ENCODE measurements at regions not wholly inside any gene's neighbourhood (a gene's known extent, or its start where the extent isn't known, plus 50 kb on each side); places are given as distances from the start of the nearest gene placed in this dataset.

DNA sequence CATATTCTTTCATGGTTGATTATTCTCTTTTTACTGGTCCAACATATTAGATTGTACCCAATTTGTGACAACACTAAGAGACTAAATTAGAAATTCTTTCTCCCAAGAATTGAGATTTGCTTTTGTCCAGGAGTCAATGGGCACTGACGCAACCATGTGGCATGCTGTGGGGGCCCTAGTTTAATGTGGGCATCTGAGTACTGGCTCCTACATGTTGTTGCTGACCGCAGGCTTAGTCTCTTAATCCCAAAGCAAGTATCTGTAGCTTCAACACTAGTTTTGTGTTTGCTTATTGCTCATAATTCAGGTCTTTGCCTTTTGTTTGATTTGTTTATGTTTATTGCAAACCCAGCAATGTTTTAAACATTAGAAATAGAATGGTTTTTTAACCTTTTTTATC is 263.4 kb upstream of the NDST4 start:
- Histone ChIP-seq H3K9me3 (no peaks in the 10 kb centered on the region), H3K4me1 (ENCODE audit: control insufficient read depth in 1 of 2, insufficient read depth in 2 of 2, low read depth in 1 of 2, low read length in 1 of 2) (no peaks in the 10 kb centered on the region), H4K20me1 (ENCODE audit: insufficient read depth) (no peaks in the 10 kb centered on the region), H3K79me2 (ENCODE audit: insufficient read depth) (no peaks in the 10 kb centered on the region), H3K27me3 (ENCODE audit: insufficient read depth) (no peaks in the 10 kb centered on the region), H3K4me2 (no peak overlapping the region), H3K27ac (ENCODE audit: low read depth in 2 of 2, low read length in 1 of 2) (no peak overlapping the region), H3K36me3 (replicated peaks in 1 of 2; ENCODE audit: control insufficient read depth in 1 of 2, insufficient read depth in 2 of 2, low read length in 1 of 2) (no peaks in the 10 kb centered on the region), H3F3A (replicated peaks; ENCODE audit: insufficient read depth) (no peaks in the 10 kb centered on the region), H3K4me3 (ENCODE audit: low read depth in 2 of 2, low read length in 1 of 2) (no peak overlapping the region), H3K9me2 (no peaks in the 10 kb centered on the region), H2AFZ (ENCODE audit: low read depth) (no peak overlapping the region), H3K9ac (no peak overlapping the region)
- TF ChIP-seq FOSL2 (IDR thresholded peaks at IDR 0.05; ENCODE audit: borderline replicate concordance, low read depth) (no peak), YY1 (IDR thresholded peaks at IDR 0.05; ENCODE audit: low read depth) (no peak), TAF1 (IDR thresholded peaks at IDR 0.05; ENCODE audit: borderline replicate concordance, low read depth, low read length) (no peak), GABPA (IDR thresholded peaks at IDR 0.05; ENCODE audit: low read depth) (no peak), TEAD4 (IDR thresholded peaks at IDR 0.05; ENCODE audit: borderline replicate concordance, insufficient read depth) (no peak), CTCF (IDR thresholded peaks at IDR 0.05) (no peak), REST (IDR thresholded peaks at IDR 0.05; ENCODE audit: low read depth, low read length) (no peak), JUND (IDR thresholded peaks at IDR 0.05) (no peak), GATA2 (CRISPR knock-in tag; IDR thresholded peaks at IDR 0.05) (no peak)
- TF ChIP-seq, protein P1, sequence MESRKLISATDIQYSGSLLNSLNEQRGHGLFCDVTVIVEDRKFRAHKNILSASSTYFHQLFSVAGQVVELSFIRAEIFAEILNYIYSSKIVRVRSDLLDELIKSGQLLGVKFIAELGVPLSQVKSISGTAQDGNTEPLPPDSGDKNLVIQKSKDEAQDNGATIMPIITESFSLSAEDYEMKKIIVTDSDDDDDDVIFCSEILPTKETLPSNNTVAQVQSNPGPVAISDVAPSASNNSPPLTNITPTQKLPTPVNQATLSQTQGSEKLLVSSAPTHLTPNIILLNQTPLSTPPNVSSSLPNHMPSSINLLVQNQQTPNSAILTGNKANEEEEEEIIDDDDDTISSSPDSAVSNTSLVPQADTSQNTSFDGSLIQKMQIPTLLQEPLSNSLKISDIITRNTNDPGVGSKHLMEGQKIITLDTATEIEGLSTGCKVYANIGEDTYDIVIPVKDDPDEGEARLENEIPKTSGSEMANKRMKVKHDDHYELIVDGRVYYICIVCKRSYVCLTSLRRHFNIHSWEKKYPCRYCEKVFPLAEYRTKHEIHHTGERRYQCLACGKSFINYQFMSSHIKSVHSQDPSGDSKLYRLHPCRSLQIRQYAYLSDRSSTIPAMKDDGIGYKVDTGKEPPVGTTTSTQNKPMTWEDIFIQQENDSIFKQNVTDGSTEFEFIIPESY (IDR thresholded peaks at IDR 0.05; ENCODE audit: borderline replicate concordance, low read depth): no peak
- ChIA-PET POLR2A (no interaction called here), CTCF (no interaction called here)
- DNase-seq: no peak
- WGBS (ENCODE audit: low lambda C conversion rate): 24% methylated on average over 2 of the region's 2 CpGs

- no peaks in the 10 kb centered on the region for H4K20me1 ChIP-seq (ENCODE audit: insufficient read depth)
- H3F3A ChIP-seq (replicated peaks; ENCODE audit: insufficient read depth): no peaks in the 10 kb centered on the region
- no peaks in the 10 kb centered on the region for H3K36me3 ChIP-seq (replicated peaks in 1 of 2; ENCODE audit: control insufficient read depth in 1 of 2, insufficient read depth in 2 of 2, low read length in 1 of 2)
- whole genome bisulfite sequencing (ENCODE audit: low lambda C conversion rate): 56% methylated on average over 4 of the region's 4 CpGs
- CTCF ChIA-PET: no interaction called here
- H3K4me1 ChIP-seq (ENCODE audit: control insufficient read depth in 1 of 2, insufficient read depth in 2 of 2, low read depth in 1 of 2, low read length in 1 of 2): no peaks in the 10 kb centered on the region
- H2AFZ ChIP-seq (ENCODE audit: low read depth): no peak overlapping the region
- no peaks in the 10 kb centered on the region for H3K9me2 ChIP-seq
- no peak overlapping the region for H3K27ac ChIP-seq (ENCODE audit: low read depth in 2 of 2, low read length in 1 of 2)
- POLR2A ChIA-PET: no interaction called here
- no peak overlapping the region for H3K9ac ChIP-seq
- H3K79me2 ChIP-seq (ENCODE audit: insufficient read depth): no peaks in the 10 kb centered on the region
- no peaks in the 10 kb centered on the region for H3K9me3 ChIP-seq
- no peak for DNase-seq
- H3K4me3 ChIP-seq (ENCODE audit: low read depth in 2 of 2, low read length in 1 of 2): no peak overlapping the region
- no peaks in the 10 kb centered on the region for H3K27me3 ChIP-seq (ENCODE audit: insufficient read depth)
- H3K4me2 ChIP-seq: no peak overlapping the region
- TF ChIP-seq, protein P2, sequence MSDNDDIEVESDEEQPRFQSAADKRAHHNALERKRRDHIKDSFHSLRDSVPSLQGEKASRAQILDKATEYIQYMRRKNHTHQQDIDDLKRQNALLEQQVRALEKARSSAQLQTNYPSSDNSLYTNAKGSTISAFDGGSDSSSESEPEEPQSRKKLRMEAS (IDR thresholded peaks at IDR 0.05; ENCODE audit: low read depth): no peak
- TF ChIP-seq YY1 (IDR thresholded peaks at IDR 0.05; ENCODE audit: low read depth) (no peak), RAD21 (IDR thresholded peaks at IDR 0.05; ENCODE audit: low read length) (no peak), GATA2 (CRISPR knock-in tag; IDR thresholded peaks at IDR 0.05) (no peak), CTCF (IDR thresholded peaks at IDR 0.05) (no peak), SMC3 (IDR thresholded peaks at IDR 0.05; ENCODE audit: low read depth, low read length) (no peak), RFX5 (IDR thresholded peaks at IDR 0.05; ENCODE audit: low read length) (no peak), FOXJ3 (CRISPR knock-in tag; IDR thresholded peaks at IDR 0.05) (no peak), FOXM1 (IDR thresholded peaks at IDR 0.05; ENCODE audit: low read depth) (no peak), RXRA (IDR thresholded peaks at IDR 0.05; ENCODE audit: borderline replicate concordance, low read depth) (no peak)
These were observed 261.2 kb upstream of the NDST4 start for GRCh38 chr4:115374621-115375020.
